ENCODE measurements at regions not wholly inside any gene's neighbourhood (a gene's known extent, or its start where the extent isn't known, plus 50 kb on each side); places are given as distances from the start of the nearest gene placed in this dataset.
"Not testable (repeated sequence)": the region's sequence is repeated elsewhere in the genome, so short reads cannot be mapped to it uniquely, and the experiment has no call there.

DNA sequence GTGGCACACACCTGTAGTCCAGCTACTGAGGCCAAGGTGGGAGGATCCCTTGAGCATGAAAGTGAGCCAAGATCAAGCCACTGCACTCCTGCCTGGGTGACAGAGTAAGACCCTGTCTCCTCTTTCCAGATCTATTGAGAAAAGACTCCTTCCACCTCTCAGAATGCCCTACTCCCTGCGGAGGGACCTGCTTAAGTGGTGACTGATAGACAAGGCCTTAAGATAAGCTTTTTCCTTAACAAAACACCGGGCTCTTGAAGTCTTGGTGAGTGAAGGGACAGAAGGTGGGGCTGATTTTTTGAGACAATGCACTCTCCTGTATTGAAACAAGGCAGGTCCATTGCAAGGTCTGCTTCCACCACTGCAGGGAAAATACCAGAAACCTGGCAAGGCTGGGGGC is 338.4 kb upstream of the FRG2C start:
- peaks cover 21% of the 10 kb centered on the region for H3K4me1 ChIP-seq (ENCODE audit: insufficient read depth, insufficient read length)
- no peak for TF ChIP-seq YY1 (IDR thresholded peaks at IDR 0.05; ENCODE audit: insufficient read depth, insufficient read length)
- no peak overlapping the region for H3K4me3 ChIP-seq (ENCODE audit: insufficient read length, low read depth)
- peaks cover 2% of the 10 kb centered on the region for H3K27me3 ChIP-seq (ENCODE audit: insufficient read depth, insufficient read length)
- no peak for DNase-seq (ENCODE audit: low read depth, low spot score)
- H3K9ac ChIP-seq (ENCODE audit: insufficient read length, low read depth) = no peak overlapping the region
- no peaks in the 10 kb centered on the region for H3K9me3 ChIP-seq (ENCODE audit: insufficient read depth, low read length)
- H3K36me3 ChIP-seq (ENCODE audit: insufficient read depth, insufficient read length, low read length) = no peaks in the 10 kb centered on the region

DNA sequence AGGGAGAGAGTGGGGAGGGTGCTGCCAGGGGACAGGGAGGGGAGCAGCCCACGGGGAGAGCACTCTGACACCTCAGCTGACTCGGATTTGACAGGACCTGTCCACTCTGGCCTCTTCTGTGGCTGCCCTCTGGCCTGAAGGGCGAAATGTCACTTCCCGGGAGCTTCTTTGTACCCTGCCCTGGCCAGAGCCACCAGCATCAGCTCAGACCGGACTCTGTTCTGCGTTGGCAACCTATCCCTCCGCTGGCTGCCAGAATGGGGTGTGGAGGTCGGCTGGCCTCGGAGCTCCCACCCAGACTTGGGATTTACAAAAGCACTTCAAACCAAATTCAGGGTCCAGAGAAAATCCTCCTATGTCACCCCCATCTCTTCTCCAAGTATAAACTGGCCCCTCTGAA is 336.7 kb upstream of the FRG2C start:
- Histone ChIP-seq H3K9ac (ENCODE audit: insufficient read length, low read depth) (no peak overlapping the region), H3K9me3 (ENCODE audit: insufficient read depth, low read length) (no peaks in the 10 kb centered on the region), H3K4me3 (ENCODE audit: insufficient read length, low read depth) (no peak overlapping the region), H3K27me3 (ENCODE audit: insufficient read depth, insufficient read length) (peaks cover 2% of the 10 kb centered on the region), H3K4me1 (ENCODE audit: insufficient read depth, insufficient read length) (peaks cover 21% of the 10 kb centered on the region), H3K36me3 (ENCODE audit: insufficient read depth, insufficient read length, low read length) (no peaks in the 10 kb centered on the region)
- no peak for TF ChIP-seq YY1 (IDR thresholded peaks at IDR 0.05; ENCODE audit: insufficient read depth, insufficient read length)
- TF ChIP-seq ZNF274 (IDR thresholded peaks at IDR 0.05; ENCODE audit: low read depth, low read length) = no peak
- no peak for TF ChIP-seq SUZ12 (IDR thresholded peaks at IDR 0.05; ENCODE audit: extremely low read depth, insufficient read depth, insufficient read length)
- no peak for DNase-seq (ENCODE audit: low read depth, low spot score)

DNA sequence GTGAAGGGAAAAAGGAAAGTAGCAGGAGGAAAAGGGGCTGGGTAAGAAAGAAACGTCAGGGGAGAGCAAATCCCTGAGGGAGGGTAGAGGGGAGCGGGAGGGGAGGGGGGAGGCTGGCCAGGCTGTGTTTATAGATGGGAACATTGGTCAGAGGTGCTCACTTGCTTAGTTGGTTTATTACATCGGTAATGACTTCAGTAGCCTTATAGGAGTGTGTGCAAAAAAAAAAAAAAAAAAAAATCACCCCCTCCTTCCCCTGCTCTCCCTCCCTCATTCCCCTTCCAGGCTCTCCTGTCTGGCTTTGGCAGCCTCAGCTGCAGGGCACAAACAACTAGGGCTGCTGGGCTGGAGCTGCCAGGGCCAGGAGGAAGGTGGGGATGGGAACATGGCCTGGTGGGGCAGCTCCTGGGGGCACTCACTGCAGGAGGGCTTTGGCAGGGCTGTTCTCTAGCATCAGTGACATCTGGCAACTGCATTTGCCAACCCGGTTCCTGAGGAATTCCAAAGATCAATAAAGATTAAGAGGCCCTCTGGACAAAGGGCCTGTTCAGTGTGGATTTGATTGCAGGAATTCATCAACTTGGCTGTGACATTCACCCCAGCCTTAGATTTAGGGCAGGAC is 334.5 kb upstream of the FRG2C start:
- TF ChIP-seq SUZ12 (IDR thresholded peaks at IDR 0.05; ENCODE audit: extremely low read depth, insufficient read depth, insufficient read length) (no peak), ZNF274 (IDR thresholded peaks at IDR 0.05; ENCODE audit: low read depth, low read length) (no peak), YY1 (IDR thresholded peaks at IDR 0.05; ENCODE audit: insufficient read depth, insufficient read length) (no peak)

DNA sequence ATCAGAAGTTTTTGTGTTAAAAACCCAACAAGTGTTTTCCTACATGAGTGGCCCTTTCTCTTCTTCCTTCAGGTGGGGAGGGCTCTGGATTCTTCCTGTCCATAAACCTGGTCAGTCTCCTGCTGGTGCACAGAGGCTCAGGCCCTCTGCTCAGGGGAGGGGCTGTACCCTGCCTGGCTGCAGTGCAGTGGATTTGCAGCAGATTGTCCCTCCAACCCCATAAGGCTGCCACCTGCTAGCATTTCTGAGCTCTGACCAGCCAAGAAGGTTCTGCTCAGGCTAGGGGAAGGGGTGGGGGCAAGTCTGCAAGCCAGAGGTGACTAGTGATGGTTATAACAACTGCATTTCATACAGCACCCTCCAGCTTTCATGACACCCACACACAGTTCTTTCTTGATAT is 333.7 kb upstream of the FRG2C start:
- not testable (repeated sequence) for H3K9me3 ChIP-seq (ENCODE audit: insufficient read depth, low read length); H3K9ac ChIP-seq (ENCODE audit: insufficient read length, low read depth); H3K27me3 ChIP-seq (ENCODE audit: insufficient read depth, insufficient read length); H3K36me3 ChIP-seq (ENCODE audit: insufficient read depth, insufficient read length, low read length); H3K4me3 ChIP-seq (ENCODE audit: insufficient read length, low read depth); DNase-seq (ENCODE audit: low read depth, low spot score)
- H3K4me1 ChIP-seq (ENCODE audit: insufficient read depth, insufficient read length) = peaks cover 21% of the 10 kb centered on the region

More for the DNA sequence above, 334.5 kb upstream of the FRG2C start:
- Histone ChIP-seq H3K4me3 (ENCODE audit: insufficient read length, low read depth) (no peak overlapping the region), H3K27me3 (ENCODE audit: insufficient read depth, insufficient read length) (peaks cover 2% of the 10 kb centered on the region), H3K36me3 (ENCODE audit: insufficient read depth, insufficient read length, low read length) (no peaks in the 10 kb centered on the region), H3K9ac (ENCODE audit: insufficient read length, low read depth) (no peak overlapping the region), H3K4me1 (ENCODE audit: insufficient read depth, insufficient read length) (peaks cover 21% of the 10 kb centered on the region), H3K9me3 (ENCODE audit: insufficient read depth, low read length) (no peaks in the 10 kb centered on the region)
- DNase-seq (ENCODE audit: low read depth, low spot score) = no peak

DNA sequence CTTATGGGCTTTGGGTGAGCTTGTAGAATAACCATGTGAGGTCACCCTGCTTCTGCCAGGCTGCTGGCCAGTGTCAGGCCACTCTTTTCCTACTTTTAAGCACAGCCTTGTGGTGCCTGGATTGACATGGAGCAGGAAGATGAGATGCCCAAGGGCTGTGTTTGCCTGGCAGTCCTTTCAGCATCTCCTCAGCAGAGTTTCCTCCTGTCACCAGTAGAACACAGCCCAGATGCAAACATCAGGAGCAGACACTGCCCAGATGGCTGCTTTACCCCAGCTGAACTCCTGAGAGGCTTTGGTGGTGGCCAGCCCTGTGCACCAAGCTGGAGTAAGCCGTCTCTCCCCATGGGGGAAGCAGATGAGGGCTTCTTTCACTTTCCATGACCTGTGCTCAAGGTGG is 332.0 kb upstream of the FRG2C start:
- not testable (repeated sequence) for H3K9ac ChIP-seq (ENCODE audit: insufficient read length, low read depth); H3K4me3 ChIP-seq (ENCODE audit: insufficient read length, low read depth); DNase-seq (ENCODE audit: low read depth, low spot score); H3K36me3 ChIP-seq (ENCODE audit: insufficient read depth, insufficient read length, low read length); H3K9me3 ChIP-seq (ENCODE audit: insufficient read depth, low read length); H3K27me3 ChIP-seq (ENCODE audit: insufficient read depth, insufficient read length)
- H3K4me1 ChIP-seq (ENCODE audit: insufficient read depth, insufficient read length) = peaks cover 16% of the 10 kb centered on the region

DNA sequence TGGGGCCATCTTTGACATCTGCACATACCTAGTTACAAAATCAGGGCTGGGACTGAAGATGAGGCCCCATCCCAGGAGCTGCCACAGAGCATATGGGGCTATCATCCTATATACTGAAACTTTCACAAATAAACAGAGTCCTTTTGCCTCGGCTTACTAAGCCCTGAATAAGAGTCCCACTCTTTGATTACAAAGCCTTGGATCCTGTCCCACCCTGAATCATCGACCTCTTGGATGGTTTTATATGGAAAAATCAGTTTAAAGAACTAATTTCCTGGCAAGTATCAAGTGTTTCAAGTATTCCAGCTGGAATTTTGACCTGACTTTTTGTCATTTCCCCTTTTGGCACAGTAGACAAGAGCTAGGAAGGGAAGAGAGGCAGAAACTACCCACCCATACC is 331.3 kb upstream of the FRG2C start:
- no peak for DNase-seq (ENCODE audit: low read depth, low spot score)
- H3K9me3 ChIP-seq (ENCODE audit: insufficient read depth, low read length) = no peaks in the 10 kb centered on the region
- peaks cover 2% of the 10 kb centered on the region for H3K27me3 ChIP-seq (ENCODE audit: insufficient read depth, insufficient read length)
- H3K36me3 ChIP-seq (ENCODE audit: insufficient read depth, insufficient read length, low read length) = no peaks in the 10 kb centered on the region
- H3K4me1 ChIP-seq (ENCODE audit: insufficient read depth, insufficient read length) = peaks cover 12% of the 10 kb centered on the region
- H3K4me3 ChIP-seq (ENCODE audit: insufficient read length, low read depth) = no peak overlapping the region
- no peak overlapping the region for H3K9ac ChIP-seq (ENCODE audit: insufficient read length, low read depth)
- TF ChIP-seq YY1 (IDR thresholded peaks at IDR 0.05; ENCODE audit: insufficient read depth, insufficient read length) = no peak
- no peak for TF ChIP-seq ZNF274 (IDR thresholded peaks at IDR 0.05; ENCODE audit: low read depth, low read length)
- TF ChIP-seq SUZ12 (IDR thresholded peaks at IDR 0.05; ENCODE audit: extremely low read depth, insufficient read depth, insufficient read length) = no peak

DNA sequence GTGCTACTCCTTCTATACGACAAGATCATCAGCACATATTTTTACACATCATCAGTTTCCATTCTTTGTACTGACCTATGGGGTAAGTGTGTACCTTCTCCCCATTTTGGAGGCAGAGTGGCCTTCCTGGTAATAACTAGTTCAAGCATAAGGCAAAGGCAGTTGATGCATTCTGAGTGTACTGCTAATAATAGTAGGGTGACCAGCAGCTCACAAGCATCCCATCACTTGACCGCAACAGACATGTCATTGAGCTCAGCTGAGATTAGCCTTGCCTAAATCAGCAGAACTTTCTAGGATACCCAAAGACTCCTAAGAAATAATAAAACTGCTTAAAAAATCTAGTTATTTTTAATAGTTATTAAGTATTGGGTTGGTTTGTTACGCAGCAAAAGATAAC is 329.8 kb upstream of the FRG2C start:
- H3K4me3 ChIP-seq (ENCODE audit: insufficient read length, low read depth) = no peak overlapping the region
- no peak for DNase-seq (ENCODE audit: low read depth, low spot score)
- no peaks in the 10 kb centered on the region for H3K36me3 ChIP-seq (ENCODE audit: insufficient read depth, insufficient read length, low read length)
- H3K9ac ChIP-seq (ENCODE audit: insufficient read length, low read depth) = no peak overlapping the region
- H3K27me3 ChIP-seq (ENCODE audit: insufficient read depth, insufficient read length) = no peaks in the 10 kb centered on the region
- no peaks in the 10 kb centered on the region for H3K9me3 ChIP-seq (ENCODE audit: insufficient read depth, low read length)
- TF ChIP-seq SUZ12 (IDR thresholded peaks at IDR 0.05; ENCODE audit: extremely low read depth, insufficient read depth, insufficient read length) = no peak
- no peak for TF ChIP-seq YY1 (IDR thresholded peaks at IDR 0.05; ENCODE audit: insufficient read depth, insufficient read length)
- no peak for TF ChIP-seq ZNF274 (IDR thresholded peaks at IDR 0.05; ENCODE audit: low read depth, low read length)
- peaks cover 1% of the 10 kb centered on the region for H3K4me1 ChIP-seq (ENCODE audit: insufficient read depth, insufficient read length)

DNA sequence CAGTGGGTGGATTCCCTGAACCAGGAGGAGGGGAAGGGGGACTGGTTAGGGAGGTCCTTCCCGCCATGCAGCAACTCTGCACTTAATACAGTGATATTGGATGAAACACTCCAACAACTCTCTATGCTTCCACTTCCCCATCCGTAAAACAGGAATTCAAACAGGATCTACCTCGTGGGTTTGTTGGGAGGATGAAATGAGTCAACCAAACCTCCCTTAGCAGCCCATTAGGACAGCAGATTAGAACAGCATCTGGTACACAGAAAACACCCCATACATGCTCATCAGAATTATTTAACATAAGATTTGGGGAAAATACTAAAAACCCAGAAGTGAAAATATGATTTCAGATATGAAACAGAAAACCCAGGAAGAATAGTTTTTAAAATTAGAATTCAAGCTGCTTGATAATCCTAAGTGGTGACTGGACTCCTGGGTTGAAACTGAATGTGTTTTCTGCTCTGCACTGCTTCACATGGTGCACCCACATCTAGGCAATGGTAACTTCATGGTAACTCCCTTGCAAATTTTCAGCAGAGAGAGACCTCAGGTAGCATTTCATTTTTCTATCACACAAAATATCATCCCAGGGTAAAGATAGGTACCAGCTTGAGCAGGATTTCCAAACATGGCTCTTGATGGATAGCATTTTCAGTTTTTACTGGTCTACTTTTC is 326.8 kb upstream of the FRG2C start:
- Histone ChIP-seq H3K36me3 (ENCODE audit: insufficient read depth, insufficient read length, low read length) (no peaks in the 10 kb centered on the region), H3K4me3 (ENCODE audit: insufficient read length, low read depth) (no peak overlapping the region), H3K9me3 (ENCODE audit: insufficient read depth, low read length) (no peaks in the 10 kb centered on the region), H3K4me1 (ENCODE audit: insufficient read depth, insufficient read length) (no peaks in the 10 kb centered on the region), H3K27me3 (ENCODE audit: insufficient read depth, insufficient read length) (no peaks in the 10 kb centered on the region), H3K9ac (ENCODE audit: insufficient read length, low read depth) (no peak overlapping the region)
- DNase-seq (ENCODE audit: low read depth, low spot score) = no peak
- no peak for TF ChIP-seq SUZ12 (IDR thresholded peaks at IDR 0.05; ENCODE audit: extremely low read depth, insufficient read depth, insufficient read length)
- TF ChIP-seq YY1 (IDR thresholded peaks at IDR 0.05; ENCODE audit: insufficient read depth, insufficient read length) = no peak
- TF ChIP-seq ZNF274 (IDR thresholded peaks at IDR 0.05; ENCODE audit: low read depth, low read length) = no peak

Data from NT2/D1 (cell line).